ENCODE measurements at regions not wholly inside any gene's neighbourhood (a gene's known extent, or its start where the extent isn't known, plus 50 kb on each side); places are given as distances from the start of the nearest gene placed in this dataset.

- no peak for TF ChIP-seq SMC3 (IDR thresholded peaks at IDR 0.05; ENCODE audit: low read depth, low read length)
- no peak for TF ChIP-seq CTCF (conservative IDR thresholded peaks at IDR 0.05; ENCODE audit: low read depth, low read length)
- TF ChIP-seq, protein P1, sequence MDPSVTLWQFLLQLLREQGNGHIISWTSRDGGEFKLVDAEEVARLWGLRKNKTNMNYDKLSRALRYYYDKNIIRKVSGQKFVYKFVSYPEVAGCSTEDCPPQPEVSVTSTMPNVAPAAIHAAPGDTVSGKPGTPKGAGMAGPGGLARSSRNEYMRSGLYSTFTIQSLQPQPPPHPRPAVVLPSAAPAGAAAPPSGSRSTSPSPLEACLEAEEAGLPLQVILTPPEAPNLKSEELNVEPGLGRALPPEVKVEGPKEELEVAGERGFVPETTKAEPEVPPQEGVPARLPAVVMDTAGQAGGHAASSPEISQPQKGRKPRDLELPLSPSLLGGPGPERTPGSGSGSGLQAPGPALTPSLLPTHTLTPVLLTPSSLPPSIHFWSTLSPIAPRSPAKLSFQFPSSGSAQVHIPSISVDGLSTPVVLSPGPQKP (IDR thresholded peaks at IDR 0.05; ENCODE audit: borderline replicate concordance, low read depth, low read length) = no peak
- no peak for TF ChIP-seq POLR2A (IDR thresholded peaks at IDR 0.05; ENCODE audit: low read depth, low read length)
- TF ChIP-seq MAZ (IDR thresholded peaks at IDR 0.05; ENCODE audit: borderline replicate concordance, low read depth, low read length) = no peak
- TF ChIP-seq, protein P2, sequence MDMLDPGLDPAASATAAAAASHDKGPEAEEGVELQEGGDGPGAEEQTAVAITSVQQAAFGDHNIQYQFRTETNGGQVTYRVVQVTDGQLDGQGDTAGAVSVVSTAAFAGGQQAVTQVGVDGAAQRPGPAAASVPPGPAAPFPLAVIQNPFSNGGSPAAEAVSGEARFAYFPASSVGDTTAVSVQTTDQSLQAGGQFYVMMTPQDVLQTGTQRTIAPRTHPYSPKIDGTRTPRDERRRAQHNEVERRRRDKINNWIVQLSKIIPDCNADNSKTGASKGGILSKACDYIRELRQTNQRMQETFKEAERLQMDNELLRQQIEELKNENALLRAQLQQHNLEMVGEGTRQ (IDR thresholded peaks at IDR 0.05; ENCODE audit: low read depth, low read length) = no peak
These were observed 255.7 kb downstream of the DLEU7 start for GRCh38 chr13:50587645-50588373.
